Hepatocyte (in vitro differentiated cells): ENCODE measurements at regions not wholly inside any gene's neighbourhood (a gene's known extent, or its start where the extent isn't known, plus 50 kb on each side); places are given as distances from the start of the nearest gene placed in this dataset.

Experiments
- DNase-seq: peaks from one replicate; pipeline ENCODE4 v3.0.0-alpha.2; 2016; ENCODE audit warnings: low spot score
- H2AFZ ChIP-seq: fragments of 200-600 bp; sonication (generic); 2 replicates; pipeline ENCODE4 v1.6.0; 2016; ENCODE audit warnings: antibody characterized with exemption, mild to moderate bottlenecking
- H3K27ac ChIP-seq: fragments of 200-600 bp; sonication (generic); 2 replicates; pipeline ENCODE4 v1.5.1; 2016; ENCODE audit warnings: mild to moderate bottlenecking
- H3K27me3 ChIP-seq: fragments of 200-600 bp; sonication (generic); 2 replicates; pipeline ENCODE4 v1.6.1; 2016
- H3K36me3 ChIP-seq: fragments of 200-600 bp; sonication (generic); replicated peaks from 2 replicates; pipeline ENCODE4 v1.5.1; 2016; ENCODE audit warnings: low read depth; ENCODE audit not compliant: insufficient read depth
- H3K4me1 ChIP-seq: fragments of 200-600 bp; sonication (generic); 2 replicates; pipeline ENCODE4 v1.5.1; 2016; ENCODE audit warnings: mild to moderate bottlenecking, moderate library complexity; ENCODE audit not compliant: insufficient read depth
- H3K4me2 ChIP-seq: fragments of 200-600 bp; sonication (generic); 2 replicates; pipeline ENCODE4 v1.6.0; 2016
- H3K4me3 ChIP-seq: fragments of 200-600 bp; sonication (generic); 2 replicates; pipeline ENCODE4 v1.5.1; 2016; ENCODE audit warnings: mild to moderate bottlenecking
- H3K79me2 ChIP-seq: fragments of 200-600 bp; sonication (generic); 2 replicates; pipeline ENCODE4 v1.6.0; 2017; ENCODE audit warnings: mild to moderate bottlenecking
- H3K9me2 ChIP-seq: fragments of 200-600 bp; sonication (generic); replicated peaks from 2 replicates; pipeline ENCODE4 v1.6.0; 2017; ENCODE audit warnings: mild to moderate bottlenecking; ENCODE audit not compliant: insufficient read depth
- H3K9me3 ChIP-seq: fragments of 200-600 bp; sonication (generic); 2 replicates; pipeline ENCODE4 v1.5.1; 2016; ENCODE audit warnings: low read depth, mild to moderate bottlenecking
- H4K20me1 ChIP-seq: fragments of 200-600 bp; sonication (generic); 2 replicates; pipeline ENCODE4 v1.6.0; 2016; ENCODE audit warnings: mild to moderate bottlenecking; ENCODE audit not compliant: insufficient read depth, poor library complexity, severe bottlenecking
- CTCF ChIP-seq: fragments of 200-600 bp; sonication (generic); IDR thresholded peaks from 2 replicates; pipeline ENCODE4 v1.5.1; 2016; ENCODE audit warnings: antibody characterized with exemption, mild to moderate bottlenecking; ENCODE audit not compliant: poor library complexity
- EZH2 ChIP-seq: fragments of 200-600 bp; sonication (generic); IDR thresholded peaks from 2 replicates; pipeline ENCODE4 v1.6.1; 2016; ENCODE audit warnings: antibody characterized with exemption, mild to moderate bottlenecking, borderline replicate concordance
- EZH2phosphoT487 ChIP-seq: fragments of 200-600 bp; sonication (generic); IDR thresholded peaks from one replicate; pipeline ENCODE4 v1.6.1; 2018; ENCODE audit warnings: antibody characterized with exemption, mild to moderate bottlenecking, low read depth, moderate library complexity; ENCODE audit not compliant: unreplicated experiment, severe bottlenecking
- WGBS: methylation state at CpG from one replicate; pipeline ENCODE4 v1.1.6; 2016; ENCODE audit warnings: low lambda C conversion rate; ENCODE audit errors: missing lambda C conversion rate; 5-methylcytosine and 5-hydroxymethylcytosine counted together

- no peaks in the 10 kb centered on the region for H3K9me2 ChIP-seq
- no peaks in the 10 kb centered on the region for H3K4me1 ChIP-seq
- no peak overlapping the region for H2AFZ ChIP-seq
- TF ChIP-seq CTCF (no peak), EZH2 (no peak), EZH2phosphoT487 (no peak)
- no peak overlapping the region for H3K27ac ChIP-seq
- no peaks in the 10 kb centered on the region for H3K9me3 ChIP-seq
- H3K4me2 ChIP-seq, result no peak overlapping the region
- no peak for DNase-seq
- H3K4me3 ChIP-seq, result no peak overlapping the region
- H3K79me2 ChIP-seq, result no peaks in the 10 kb centered on the region
- H3K36me3 ChIP-seq, result no peaks in the 10 kb centered on the region
- no peaks in the 10 kb centered on the region for H4K20me1 ChIP-seq
- 86% methylated on average over 12 of the region's 12 CpGs for WGBS
- no peaks in the 10 kb centered on the region for H3K27me3 ChIP-seq
These were observed 88.7 kb upstream of the EPHB3 start for GRCh38 chr3:184472723-184473428.

GRCh38 chr3:184474897-184475296 is 86.7 kb upstream of the EPHB3 start:
- H2AFZ ChIP-seq, result no peak overlapping the region
- H3K4me2 ChIP-seq, result no peak overlapping the region
- H3K27me3 ChIP-seq, result no peaks in the 10 kb centered on the region
- DNase-seq, result no peak
- no peak for TF ChIP-seq EZH2phosphoT487
- no peak for TF ChIP-seq CTCF
- TF ChIP-seq EZH2, result no peak
- no peaks in the 10 kb centered on the region for H4K20me1 ChIP-seq
- H3K4me1 ChIP-seq, result no peaks in the 10 kb centered on the region
- 89% methylated on average over 8 of the region's 8 CpGs for WGBS
- H3K9me2 ChIP-seq, result no peaks in the 10 kb centered on the region
- no peak overlapping the region for H3K27ac ChIP-seq
- H3K36me3 ChIP-seq, result no peaks in the 10 kb centered on the region
- no peak overlapping the region for H3K4me3 ChIP-seq
- no peaks in the 10 kb centered on the region for H3K9me3 ChIP-seq
- no peaks in the 10 kb centered on the region for H3K79me2 ChIP-seq

GRCh38 chr3:184477940-184478339 is 83.6 kb upstream of the EPHB3 start:
- WGBS, result 97% methylated on average over 1 of the region's 1 CpG

More at GRCh38 chr3:184477940-184478339, 83.6 kb upstream of the EPHB3 start:
- Histone ChIP-seq H3K9me3 (no peaks in the 10 kb centered on the region), H3K9me2 (no peaks in the 10 kb centered on the region), H3K4me1 (no peaks in the 10 kb centered on the region), H3K27me3 (no peaks in the 10 kb centered on the region), H3K36me3 (no peaks in the 10 kb centered on the region), H3K4me3 (no peak overlapping the region), H3K27ac (no peak overlapping the region), H3K79me2 (no peaks in the 10 kb centered on the region), H3K4me2 (no peak overlapping the region), H2AFZ (no peak overlapping the region), H4K20me1 (no peaks in the 10 kb centered on the region)
- DNase-seq, result no peak
- no peak for TF ChIP-seq CTCF
- no peak for TF ChIP-seq EZH2phosphoT487
- no peak for TF ChIP-seq EZH2
